ENCODE measurements at regions not wholly inside any gene's neighbourhood (a gene's known extent, or its start where the extent isn't known, plus 50 kb on each side); places are given as distances from the start of the nearest gene placed in this dataset.

- TF ChIP-seq, protein P1, sequence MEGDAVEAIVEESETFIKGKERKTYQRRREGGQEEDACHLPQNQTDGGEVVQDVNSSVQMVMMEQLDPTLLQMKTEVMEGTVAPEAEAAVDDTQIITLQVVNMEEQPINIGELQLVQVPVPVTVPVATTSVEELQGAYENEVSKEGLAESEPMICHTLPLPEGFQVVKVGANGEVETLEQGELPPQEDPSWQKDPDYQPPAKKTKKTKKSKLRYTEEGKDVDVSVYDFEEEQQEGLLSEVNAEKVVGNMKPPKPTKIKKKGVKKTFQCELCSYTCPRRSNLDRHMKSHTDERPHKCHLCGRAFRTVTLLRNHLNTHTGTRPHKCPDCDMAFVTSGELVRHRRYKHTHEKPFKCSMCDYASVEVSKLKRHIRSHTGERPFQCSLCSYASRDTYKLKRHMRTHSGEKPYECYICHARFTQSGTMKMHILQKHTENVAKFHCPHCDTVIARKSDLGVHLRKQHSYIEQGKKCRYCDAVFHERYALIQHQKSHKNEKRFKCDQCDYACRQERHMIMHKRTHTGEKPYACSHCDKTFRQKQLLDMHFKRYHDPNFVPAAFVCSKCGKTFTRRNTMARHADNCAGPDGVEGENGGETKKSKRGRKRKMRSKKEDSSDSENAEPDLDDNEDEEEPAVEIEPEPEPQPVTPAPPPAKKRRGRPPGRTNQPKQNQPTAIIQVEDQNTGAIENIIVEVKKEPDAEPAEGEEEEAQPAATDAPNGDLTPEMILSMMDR (IDR thresholded peaks at IDR 0.05): no peak
- TF ChIP-seq POLR2A (IDR thresholded peaks at IDR 0.05): no peak
These were observed 382.0 kb downstream of the MAGEB5 start for GRCh38 chrX:26597981-26598380.
